ENCODE measurements at regions not wholly inside any gene's neighbourhood (a gene's known extent, or its start where the extent isn't known, plus 50 kb on each side); places are given as distances from the start of the nearest gene placed in this dataset.
"Not testable (repeated sequence)": the region's sequence is repeated elsewhere in the genome, so short reads cannot be mapped to it uniquely, and the experiment has no call there.

- no peak for DNase-seq
Measured at GRCh38 chr11:87753143-87753542, 422.1 kb downstream of the RAB38 start.

- DNase-seq, result no peak
Measured at GRCh38 chr11:87743007-87743406, 432.2 kb downstream of the RAB38 start.

GRCh38 chr11:87740968-87741367 is 434.3 kb downstream of the RAB38 start:
- DNase-seq, result no peak

GRCh38 chr11:87740451-87740850 is 434.8 kb downstream of the RAB38 start:
- DNase-seq, result no peak

- no peak for DNase-seq
Measured at GRCh38 chr11:87739766-87740165, 435.5 kb downstream of the RAB38 start.

- no peak for DNase-seq
Measured at GRCh38 chr11:87739261-87739660, 436.0 kb downstream of the RAB38 start.

GRCh38 chr11:87736928-87737327 is 438.3 kb downstream of the RAB38 start:
- DNase-seq, result no peak

GRCh38 chr11:87726506-87726905 is 448.7 kb downstream of the RAB38 start:
- DNase-seq, result no peak

GRCh38 chr11:87724358-87724757 is 450.9 kb downstream of the RAB38 start:
- DNase-seq, result no peak

- DNase-seq, result peak in 1 of 2 donors; percentile 10
Measured at GRCh38 chr11:87722756-87723565, 452.3 kb downstream of the RAB38 start.

GRCh38 chr11:87719326-87720073 is 455.7 kb downstream of the RAB38 start:
- DNase-seq, result no peak

- DNase-seq, result no peak
Measured at GRCh38 chr11:87712802-87713202, 462.4 kb downstream of the RAB38 start.

- DNase-seq, result no peak
Measured at GRCh38 chr11:87712391-87712790, 462.9 kb downstream of the RAB38 start.

- not testable (repeated sequence) for DNase-seq
Measured at GRCh38 chr11:87703589-87703988, 471.7 kb downstream of the RAB38 start.

GRCh38 chr11:87675993-87676392 is 499.2 kb downstream of the RAB38 start:
- DNase-seq, result no peak

GRCh38 chr11:87666730-87667129 is 508.5 kb downstream of the RAB38 start:
- DNase-seq, result no peak

- DNase-seq, result no peak
Measured at GRCh38 chr11:87662287-87662686, 513.0 kb downstream of the RAB38 start.

- DNase-seq, result no peak
Measured at GRCh38 chr11:87660926-87661660, 514.1 kb downstream of the RAB38 start.

GRCh38 chr11:87659807-87660206 is 515.4 kb downstream of the RAB38 start:
- no peak for DNase-seq

GRCh38 chr11:87645626-87646025 is 529.6 kb downstream of the RAB38 start:
- no peak for DNase-seq

GRCh38 chr11:87639753-87640364 is 535.4 kb downstream of the RAB38 start:
- no peak for DNase-seq

GRCh38 chr11:87635001-87635400 is 540.2 kb downstream of the RAB38 start:
- DNase-seq, result no peak

GRCh38 chr11:87634331-87634730 is 540.9 kb downstream of the RAB38 start:
- no peak for DNase-seq
